Activated CD8-positive, alpha-beta memory T cell treated with anti-CD3 and anti-CD28 coated beads, Interleukin-2, amount 10 ng/mL, durations not matched to agents 7 days and 5 days (primary cell): ENCODE measurements at regions not wholly inside any gene's neighbourhood (a gene's known extent, or its start where the extent isn't known, plus 50 kb on each side); places are given as distances from the start of the nearest gene placed in this dataset.

ENCODE experiments used
- ATAC-seq: fragments of 150-1000 bp; cut with Tn5 transposase; one replicate; pipeline ENCODE4 v1.10.0; 2021; ENCODE audit warnings: moderate library complexity
- CTCF ChIA-PET: fragments of 350-600 bp; sonication (Branson Sonifier 250); formaldehyde crosslinking; loops from one replicate; lab custom pipeline; 2021; ENCODE audit warnings: antibody characterized with exemption; lab: Charles Lee
- DNase-seq: peaks from one replicate; pipeline ENCODE4 v3.0.0-alpha.2; 2020
- H3K27ac Mint-ChIP-seq: one replicate; pipeline ENCODE4 v1.8.0; 2021; ENCODE audit warnings: mild to moderate bottlenecking, mixed read lengths
- H3K27me3 Mint-ChIP-seq: one replicate; pipeline ENCODE4 v1.8.0; 2021; ENCODE audit warnings: mixed read lengths
- H3K36me3 Mint-ChIP-seq: one replicate; pipeline ENCODE4 v1.8.0; 2021; ENCODE audit warnings: mild to moderate bottlenecking, mixed read lengths
- H3K4me1 Mint-ChIP-seq: one replicate; pipeline ENCODE4 v1.8.0; 2021; ENCODE audit warnings: mixed read lengths
- H3K4me3 Mint-ChIP-seq: one replicate; pipeline ENCODE4 v1.8.0; 2021; ENCODE audit warnings: mild to moderate bottlenecking, moderate library complexity, mixed read lengths
- H3K9me3 Mint-ChIP-seq: one replicate; pipeline ENCODE4 v1.8.0; 2022; ENCODE audit warnings: low read depth, mixed read lengths

DNA sequence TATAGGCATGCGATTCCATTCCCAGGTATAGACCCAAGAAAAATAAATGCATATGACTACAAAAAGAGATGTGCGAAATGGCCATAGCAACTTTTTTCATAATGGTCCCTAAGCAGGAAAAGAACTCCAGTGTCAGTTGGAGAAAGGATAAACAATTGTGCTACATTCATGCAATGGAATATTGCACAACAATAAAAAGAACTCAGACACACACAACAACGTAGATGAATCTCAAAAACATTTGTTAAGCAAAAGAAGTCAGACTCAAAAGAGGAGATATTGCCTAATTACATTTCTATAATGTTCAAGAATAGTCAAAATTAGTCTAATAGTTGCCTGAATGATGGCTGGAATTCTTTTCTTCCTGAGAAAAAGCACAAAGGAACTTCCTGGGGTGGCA is 141.1 kb upstream of the GLI3 start:
- ATAC-seq (no peak), DNase-seq (no peak)
- H3K27ac Mint-ChIP-seq, result no peak overlapping the region
- no peaks in the 10 kb centered on the region for H3K36me3 Mint-ChIP-seq
- H3K4me3 Mint-ChIP-seq, result no peak overlapping the region
- H3K4me1 Mint-ChIP-seq, result no peaks in the 10 kb centered on the region
- CTCF ChIA-PET, result no interaction called here
- no peaks in the 10 kb centered on the region for H3K9me3 Mint-ChIP-seq
- no peaks in the 10 kb centered on the region for H3K27me3 Mint-ChIP-seq

DNA sequence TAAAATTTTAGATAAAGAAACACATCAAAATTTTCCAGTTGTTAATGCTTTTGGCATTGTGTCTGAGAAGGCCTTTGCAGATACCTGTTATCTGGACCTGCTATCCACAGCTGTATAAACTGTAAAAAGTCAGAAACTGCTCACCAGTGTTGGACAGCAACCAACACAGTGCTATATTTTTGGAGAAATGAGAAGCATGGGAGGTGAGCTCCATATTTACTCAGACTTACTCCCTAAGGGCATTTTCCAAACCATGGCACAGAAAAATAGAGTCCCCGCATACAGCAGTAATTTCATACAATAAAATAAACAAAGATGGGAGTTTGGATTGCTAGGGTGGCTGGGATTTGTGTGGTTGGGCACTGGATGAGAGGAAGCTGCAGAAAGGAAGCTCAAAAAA is 136.3 kb upstream of the GLI3 start:
- Mint-ChIP-seq H3K4me3 (no peak overlapping the region), H3K27ac (no peak overlapping the region)

DNA sequence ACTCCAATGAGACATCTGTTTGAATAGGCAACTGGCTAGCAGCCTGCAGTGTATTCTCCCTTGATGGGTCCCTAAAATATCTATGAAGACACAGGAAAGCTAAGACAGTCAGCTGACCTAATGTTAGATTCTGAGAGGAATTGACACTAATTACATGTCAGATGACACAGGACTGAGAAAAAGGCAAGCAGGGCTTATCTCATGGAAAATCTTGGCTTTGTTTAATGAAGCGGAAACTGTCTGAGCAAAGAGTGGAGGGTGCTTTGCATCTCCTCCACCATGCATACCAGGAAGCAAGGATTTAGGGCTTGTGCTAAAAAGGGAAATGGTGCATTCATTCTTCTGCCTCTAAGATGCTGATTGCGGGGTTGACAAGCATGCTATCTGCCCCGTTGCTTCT is 135.5 kb upstream of the GLI3 start:
- ATAC-seq (no peak), DNase-seq (no peak)
- Mint-ChIP-seq H3K9me3 (peaks cover 2% of the 10 kb centered on the region), H3K36me3 (no peaks in the 10 kb centered on the region), H3K27me3 (no peaks in the 10 kb centered on the region), H3K27ac (no peak overlapping the region), H3K4me1 (no peaks in the 10 kb centered on the region), H3K4me3 (no peak overlapping the region)
- CTCF ChIA-PET, result no interaction called here

More for the DNA sequence above, 136.3 kb upstream of the GLI3 start:
- ATAC-seq, result no peak
- DNase-seq, result no peak
- Mint-ChIP-seq H3K4me1 (no peaks in the 10 kb centered on the region), H3K36me3 (no peaks in the 10 kb centered on the region), H3K9me3 (peaks cover 2% of the 10 kb centered on the region), H3K27me3 (no peaks in the 10 kb centered on the region)
- CTCF ChIA-PET, result no interaction called here

DNA sequence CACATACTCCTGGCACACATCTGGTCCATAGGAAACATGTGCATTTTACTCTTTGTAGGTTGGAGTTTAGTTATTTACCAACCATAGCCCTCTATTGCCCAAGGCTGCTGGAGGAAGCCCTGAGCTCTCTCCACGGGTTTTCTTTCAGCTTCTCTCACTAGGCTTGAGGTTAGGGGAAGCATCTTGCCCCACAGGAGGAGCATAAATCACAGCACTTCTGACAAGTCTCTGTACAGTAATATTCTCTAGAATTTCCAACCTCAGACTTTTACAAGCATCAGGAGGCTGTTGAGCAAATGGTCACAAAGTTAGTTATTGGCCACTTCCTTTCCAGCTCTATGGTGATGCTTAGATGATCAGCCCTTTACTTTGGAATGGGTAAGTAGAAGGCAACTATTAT is 122.9 kb upstream of the GLI3 start:
- no peaks in the 10 kb centered on the region for H3K36me3 Mint-ChIP-seq
- H3K4me1 Mint-ChIP-seq, result no peaks in the 10 kb centered on the region
- CTCF ChIA-PET, result no interaction called here
- no peak overlapping the region for H3K27ac Mint-ChIP-seq
- no peaks in the 10 kb centered on the region for H3K27me3 Mint-ChIP-seq
- no peak overlapping the region for H3K4me3 Mint-ChIP-seq
- ATAC-seq (no peak), DNase-seq (no peak)
- peaks cover 4% of the 10 kb centered on the region for H3K9me3 Mint-ChIP-seq

DNA sequence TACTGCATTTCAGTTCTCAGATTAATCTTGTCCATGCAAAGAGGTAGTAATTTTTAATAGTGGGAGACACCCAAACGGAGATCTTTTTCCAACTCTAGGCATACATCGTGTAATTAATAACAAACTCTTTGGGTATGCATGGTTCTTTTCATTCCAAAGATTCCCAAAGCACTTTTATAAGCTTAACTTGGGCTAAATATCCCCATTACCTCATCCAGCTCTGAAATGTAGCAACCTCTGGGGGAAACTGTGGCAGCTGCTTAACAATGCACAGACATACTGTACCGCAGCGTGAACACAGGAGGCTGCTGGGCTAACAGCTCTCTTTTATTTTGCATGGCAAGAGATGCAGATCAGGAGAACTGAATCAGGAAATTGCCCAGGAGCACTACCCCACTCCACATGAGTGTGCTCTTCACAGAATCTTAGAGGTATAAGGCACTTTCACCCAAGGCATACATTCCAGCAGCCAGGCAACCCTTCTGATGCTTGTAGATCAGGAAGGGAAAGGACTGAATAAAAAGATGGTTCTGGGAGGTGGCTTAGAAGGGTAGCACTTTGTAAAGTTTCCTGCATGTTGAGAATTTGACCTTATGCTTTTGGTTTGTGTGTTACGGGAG is 114.4 kb upstream of the GLI3 start:
- ATAC-seq, result no peak
- H3K9me3 Mint-ChIP-seq, result peaks cover 6% of the 10 kb centered on the region
- CTCF ChIA-PET, result no interaction called here

GRCh38 chr7:42350801-42351200 is 113.8 kb upstream of the GLI3 start:
- Mint-ChIP-seq H3K27ac (no peak overlapping the region), H3K4me1 (no peaks in the 10 kb centered on the region), H3K9me3 (peaks cover 6% of the 10 kb centered on the region), H3K36me3 (no peaks in the 10 kb centered on the region), H3K27me3 (no peaks in the 10 kb centered on the region), H3K4me3 (no peak overlapping the region)
- ATAC-seq (no peak), DNase-seq (no peak)
- CTCF ChIA-PET, result no interaction called here

More for the DNA sequence above, 114.4 kb upstream of the GLI3 start:
- Mint-ChIP-seq H3K27me3 (no peaks in the 10 kb centered on the region), H3K4me3 (no peak overlapping the region), H3K36me3 (no peaks in the 10 kb centered on the region), H3K27ac (no peak overlapping the region), H3K4me1 (no peaks in the 10 kb centered on the region)
- no peak for DNase-seq

DNA sequence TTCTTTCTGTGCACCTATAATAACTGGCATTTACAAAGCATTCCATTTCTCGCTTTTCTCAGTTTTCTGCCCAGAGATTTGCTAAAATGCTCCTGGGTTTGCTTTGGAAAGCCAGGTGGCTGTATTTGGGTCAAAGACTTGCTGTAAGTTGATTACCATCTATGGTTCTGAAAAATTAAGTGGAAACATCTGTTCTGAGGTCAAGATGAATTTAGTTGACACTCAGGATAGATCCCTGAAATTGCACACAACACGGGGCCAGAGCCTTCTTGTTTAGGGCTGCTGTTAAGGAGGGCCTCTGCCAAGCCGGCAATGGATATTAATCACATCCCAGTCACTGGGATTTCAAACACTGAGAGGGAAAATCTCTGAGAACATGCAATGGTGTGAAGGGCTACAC is 111.6 kb upstream of the GLI3 start:
- no peak overlapping the region for H3K27ac Mint-ChIP-seq
- ATAC-seq (no peak), DNase-seq (no peak)
- peaks cover 6% of the 10 kb centered on the region for H3K9me3 Mint-ChIP-seq
- CTCF ChIA-PET, result no interaction called here
- H3K27me3 Mint-ChIP-seq, result no peaks in the 10 kb centered on the region
- no peaks in the 10 kb centered on the region for H3K36me3 Mint-ChIP-seq
- no peaks in the 10 kb centered on the region for H3K4me1 Mint-ChIP-seq
- H3K4me3 Mint-ChIP-seq, result no peak overlapping the region

DNA sequence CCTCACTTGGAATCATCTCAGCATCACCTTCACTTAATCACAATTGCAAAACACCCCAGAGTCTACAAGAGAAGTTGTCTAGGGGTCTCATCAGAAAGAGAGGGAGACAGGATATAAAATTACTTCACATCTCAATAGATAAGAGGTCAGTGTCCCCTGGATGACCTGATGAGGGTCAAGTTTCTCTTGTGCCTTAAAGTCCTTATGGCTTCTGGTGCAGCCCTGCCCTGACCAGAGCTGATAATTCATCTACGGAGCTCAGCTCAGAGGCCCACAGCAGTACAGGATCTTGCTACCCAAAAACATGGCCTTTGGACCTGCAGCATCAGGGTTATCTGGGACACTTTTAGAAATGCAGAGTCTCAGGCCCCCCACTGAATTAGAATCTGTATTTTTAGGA is 111.1 kb upstream of the GLI3 start:
- ATAC-seq, result no peak
- CTCF ChIA-PET, result no interaction called here

GRCh38 chr7:42347616-42348015 is 110.6 kb upstream of the GLI3 start:
- Mint-ChIP-seq H3K4me1 (no peaks in the 10 kb centered on the region), H3K27ac (no peak overlapping the region)
- CTCF ChIA-PET, result no interaction called here

More for the DNA sequence above, 111.1 kb upstream of the GLI3 start:
- H3K36me3 Mint-ChIP-seq, result no peaks in the 10 kb centered on the region
- no peaks in the 10 kb centered on the region for H3K4me1 Mint-ChIP-seq
- no peak for DNase-seq
- no peak overlapping the region for H3K27ac Mint-ChIP-seq
- H3K27me3 Mint-ChIP-seq, result no peaks in the 10 kb centered on the region
- peaks cover 6% of the 10 kb centered on the region for H3K9me3 Mint-ChIP-seq
- no peak overlapping the region for H3K4me3 Mint-ChIP-seq

GRCh38 chr7:42345478-42346299 is 108.7 kb upstream of the GLI3 start:
- Mint-ChIP-seq H3K36me3 (no peaks in the 10 kb centered on the region), H3K27ac (no peak overlapping the region), H3K9me3 (peaks cover 2% of the 10 kb centered on the region), H3K4me1 (no peaks in the 10 kb centered on the region), H3K27me3 (no peaks in the 10 kb centered on the region), H3K4me3 (no peak overlapping the region)
- CTCF ChIA-PET, result no interaction called here
- no peak for ATAC-seq
- no peak for DNase-seq

More at GRCh38 chr7:42347616-42348015, 110.6 kb upstream of the GLI3 start:
- Mint-ChIP-seq H3K36me3 (no peaks in the 10 kb centered on the region), H3K27me3 (no peaks in the 10 kb centered on the region), H3K9me3 (peaks cover 7% of the 10 kb centered on the region), H3K4me3 (no peak overlapping the region)
- ATAC-seq (no peak), DNase-seq (no peak)

DNA sequence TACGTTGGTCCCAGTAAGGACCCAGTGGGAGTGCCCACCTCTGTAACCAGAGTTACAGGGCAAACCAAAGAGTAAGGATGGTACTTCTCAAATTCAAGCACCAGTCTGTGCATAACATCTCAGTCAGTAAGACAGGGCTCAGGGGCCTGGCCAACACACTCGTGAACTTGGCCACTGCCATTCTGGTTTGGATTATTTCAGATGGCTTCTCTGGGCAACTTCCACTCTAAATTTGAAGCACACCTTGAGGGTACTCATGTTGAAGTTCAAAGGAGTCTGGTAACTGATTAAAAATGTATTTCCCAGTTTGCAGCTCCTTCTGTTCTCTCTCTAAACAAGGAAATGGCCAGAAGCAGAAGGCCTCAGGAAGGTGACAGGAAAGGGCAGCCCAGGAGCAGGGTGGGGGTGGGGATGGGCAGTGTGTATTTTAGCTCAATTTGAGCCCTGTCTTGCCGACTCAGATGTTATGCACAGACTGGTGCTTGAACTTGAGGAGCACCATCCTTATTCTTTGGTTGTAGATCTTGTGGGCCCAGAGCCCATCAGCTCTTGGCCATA is 107.3 kb upstream of the GLI3 start:
- H3K4me1 Mint-ChIP-seq, result no peaks in the 10 kb centered on the region
- H3K9me3 Mint-ChIP-seq, result peaks cover 2% of the 10 kb centered on the region
- H3K36me3 Mint-ChIP-seq, result no peaks in the 10 kb centered on the region
- H3K27ac Mint-ChIP-seq, result no peak overlapping the region
- H3K4me3 Mint-ChIP-seq, result no peak overlapping the region
- DNase-seq, result no peak
- CTCF ChIA-PET, result no interaction called here
- no peak for ATAC-seq
- H3K27me3 Mint-ChIP-seq, result no peaks in the 10 kb centered on the region

DNA sequence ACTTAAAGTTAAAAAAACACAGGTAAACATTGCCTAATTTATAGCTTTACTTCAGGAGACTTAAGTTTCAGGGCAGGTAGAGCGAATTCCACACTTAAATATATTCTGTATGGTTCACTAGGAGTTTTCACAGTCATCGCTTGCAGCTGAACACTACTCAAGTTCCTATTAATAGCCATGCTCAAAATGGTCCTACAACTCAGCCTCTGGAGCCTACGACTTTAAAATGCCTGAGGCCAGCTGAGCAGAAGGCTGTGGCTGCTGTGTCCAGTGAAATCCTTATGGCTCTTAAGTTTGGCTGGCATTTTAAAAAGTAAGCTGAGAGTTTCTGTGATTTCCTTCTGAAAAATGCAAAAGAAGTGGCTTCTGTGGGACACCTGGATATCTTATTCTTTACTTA is 105.4 kb upstream of the GLI3 start:
- CTCF ChIA-PET, result no interaction called here
- H3K4me1 Mint-ChIP-seq, result no peaks in the 10 kb centered on the region
- no peak overlapping the region for H3K27ac Mint-ChIP-seq
- H3K9me3 Mint-ChIP-seq, result peaks cover 2% of the 10 kb centered on the region
- ATAC-seq, result no peak
- no peak overlapping the region for H3K4me3 Mint-ChIP-seq
- no peak for DNase-seq
- no peaks in the 10 kb centered on the region for H3K27me3 Mint-ChIP-seq
- H3K36me3 Mint-ChIP-seq, result no peaks in the 10 kb centered on the region

DNA sequence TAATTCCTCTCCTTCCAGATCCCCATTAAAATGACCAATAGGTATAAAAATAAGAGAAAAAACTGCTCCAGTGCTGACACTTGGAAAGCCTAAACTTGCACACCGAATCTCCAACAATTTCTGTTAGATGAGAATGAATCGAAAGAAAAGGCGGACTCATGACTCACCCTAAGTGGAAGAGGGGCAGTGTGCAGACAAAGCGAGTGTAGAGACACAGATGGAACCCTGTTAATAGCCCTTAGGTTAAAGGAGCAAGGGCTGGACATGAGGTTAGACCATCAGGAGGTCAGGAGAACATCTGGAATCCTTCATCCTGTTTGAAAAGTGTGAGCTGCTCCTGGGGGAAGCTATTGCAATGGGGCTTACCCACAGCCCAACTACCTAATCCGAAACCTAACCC is 103.4 kb upstream of the GLI3 start:
- no peaks in the 10 kb centered on the region for H3K4me1 Mint-ChIP-seq
- peaks cover 2% of the 10 kb centered on the region for H3K9me3 Mint-ChIP-seq
- no peak overlapping the region for H3K4me3 Mint-ChIP-seq
- H3K27me3 Mint-ChIP-seq, result no peaks in the 10 kb centered on the region
- DNase-seq (no peak), ATAC-seq (no peak)
- H3K36me3 Mint-ChIP-seq, result no peaks in the 10 kb centered on the region
- H3K27ac Mint-ChIP-seq, result no peak overlapping the region
- CTCF ChIA-PET, result no interaction called here

GRCh38 chr7:42338916-42339540 is 102.0 kb upstream of the GLI3 start:
- ATAC-seq (no peak), DNase-seq (no peak)
- H3K9me3 Mint-ChIP-seq, result peaks cover 2% of the 10 kb centered on the region
- CTCF ChIA-PET, result no interaction called here
- no peaks in the 10 kb centered on the region for H3K4me1 Mint-ChIP-seq
- H3K27me3 Mint-ChIP-seq, result no peaks in the 10 kb centered on the region
- H3K27ac Mint-ChIP-seq, result no peak overlapping the region
- H3K36me3 Mint-ChIP-seq, result no peaks in the 10 kb centered on the region
- H3K4me3 Mint-ChIP-seq, result no peak overlapping the region
